Left colon (tissue), 2 donors: ENCODE measurements at regions not wholly inside any gene's neighbourhood (a gene's known extent, or its start where the extent isn't known, plus 50 kb on each side); places are given as distances from the start of the nearest gene placed in this dataset.

ENCODE experiments used
- ATAC-seq: fragments of 200-7000 bp; cut with Tn5 transposase; one replicate; pipeline ENCODE4 v1.9.1; 2020; ENCODE audit warnings: mild to moderate bottlenecking, moderate library complexity
- DNase-seq, 2 donors: peaks; one replicate each; pipeline ENCODE4 v3.0.0-alpha.2; 2020
- intact Hi-C, 2 donors: fragments of 100-400 bp; cut with DNase I in 1 of 2; cut with micrococcal nuclease in 1 of 2; formaldehyde crosslinking; loops; one replicate each; pipeline versions ENCODE4 v1.11.2 to v1.14.0; 2022; cut with DNase I, micrococcal nuclease
- donor health status: DM: no; HTN: no; CAD: no.
- donor health status: DM: yes; HTN: yes; CAD: no.

DNA sequence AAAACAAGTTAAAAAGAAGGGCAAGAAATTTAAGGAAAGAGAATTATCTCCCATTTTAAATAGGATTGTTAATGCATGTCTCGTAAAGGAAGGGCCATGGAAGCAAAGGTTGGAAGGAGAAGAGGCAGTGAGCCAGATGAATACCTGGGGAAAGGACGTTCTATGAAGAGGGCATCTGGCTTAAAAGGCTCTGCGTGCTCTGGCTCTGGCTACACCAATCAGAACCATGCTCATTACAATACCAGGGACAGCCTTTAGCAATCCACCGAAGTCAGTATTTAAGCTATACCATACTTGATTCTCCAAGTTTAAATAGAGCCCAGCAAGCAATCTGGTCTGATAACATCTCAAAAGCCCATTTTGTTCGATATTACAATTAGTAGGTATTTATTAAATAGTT is 58.5 kb upstream of the C1orf87 start:
- DNase-seq (no peak), ATAC-seq (no peak)
- intact Hi-C loops: no loop called here

GRCh38 chr1:60130703-60131102 is 57.1 kb upstream of the C1orf87 start:
- no peak for ATAC-seq
- no peak for DNase-seq
- intact Hi-C loops: no loop called here

GRCh38 chr1:60129911-60130310 is 56.3 kb upstream of the C1orf87 start:
- ATAC-seq (no peak), DNase-seq (no peak)
- intact Hi-C loops: no loop called here

- DNase-seq: no peak
- ATAC-seq: peak; percentile 30
- intact Hi-C loops: no loop called here
Measured at GRCh38 chr1:60126723-60127122, 53.2 kb upstream of the C1orf87 start.
